HG02642 (cell line): ENCODE measurements at regions not wholly inside any gene's neighbourhood (a gene's known extent, or its start where the extent isn't known, plus 50 kb on each side); places are given as distances from the start of the nearest gene placed in this dataset.
"Not testable (repeated sequence)": the region's sequence is repeated elsewhere in the genome, so short reads cannot be mapped to it uniquely, and the experiment has no call there.

Experiments
- ATAC-seq: cut with Tn5 transposase; IDR thresholded peaks from one replicate; pipeline ENCODE4 v1.9.1; 2021; ENCODE audit warnings: mild to moderate bottlenecking; ENCODE audit not compliant: unreplicated experiment, poor library complexity

DNA sequence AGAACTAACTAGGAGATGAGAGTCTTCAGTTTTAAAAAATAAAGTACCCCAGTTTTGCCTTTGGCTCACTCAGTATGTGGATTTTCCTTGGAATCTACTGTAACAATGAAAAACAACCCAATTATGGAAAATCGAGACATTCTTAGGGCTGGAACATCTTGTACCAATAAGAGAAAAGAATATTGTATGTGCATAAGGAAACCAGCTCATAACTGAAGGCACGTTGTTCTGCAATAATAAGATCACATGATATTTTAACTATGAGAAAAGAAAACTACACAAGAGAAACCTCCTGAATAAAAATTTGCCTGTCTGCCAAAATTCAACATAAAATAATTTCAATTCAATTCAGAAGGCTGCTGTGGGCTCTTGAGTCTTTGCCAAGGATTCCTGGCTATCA lies 261.8 kb upstream of the EDNRA start:
- no peak for ATAC-seq

DNA sequence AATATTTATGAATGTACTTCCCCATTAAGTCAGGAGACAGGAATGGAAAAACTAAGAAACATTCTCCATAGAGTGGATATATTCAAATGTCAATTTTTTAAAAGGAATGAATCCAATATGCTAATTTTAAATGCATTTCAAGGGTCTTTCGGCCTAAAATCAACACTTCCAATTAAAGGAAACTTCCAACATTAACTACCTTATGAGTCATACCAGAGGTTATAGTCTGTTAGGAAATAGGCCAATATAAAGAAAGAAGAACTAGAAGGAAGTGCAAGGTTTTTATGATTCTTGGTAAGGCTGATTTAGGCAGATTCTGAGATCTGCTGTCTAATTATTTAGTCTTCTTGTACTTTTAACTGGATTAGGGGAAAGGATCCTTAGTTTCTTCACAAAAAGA lies 260.1 kb upstream of the EDNRA start:
- ATAC-seq: no peak

DNA sequence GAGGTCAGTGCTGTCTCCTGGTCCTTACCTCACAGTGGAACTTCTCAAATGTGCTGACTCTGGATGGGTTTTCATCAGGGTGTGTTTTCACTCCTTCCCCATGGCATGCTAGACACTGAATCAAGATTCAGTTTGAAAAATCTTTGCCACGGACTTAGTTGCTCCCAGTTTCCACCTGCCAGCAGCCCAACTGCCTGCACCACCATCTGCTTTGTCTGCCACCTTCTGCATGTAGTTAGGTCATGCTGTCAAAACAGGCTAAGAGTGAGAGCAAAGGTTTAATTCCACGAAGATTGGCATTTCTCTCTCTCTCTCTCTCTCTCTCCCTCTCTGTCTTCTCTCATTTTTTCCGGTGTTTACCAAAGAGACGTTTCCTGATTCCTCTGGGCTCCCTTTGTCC lies 258.0 kb upstream of the EDNRA start:
- no peak for ATAC-seq

DNA sequence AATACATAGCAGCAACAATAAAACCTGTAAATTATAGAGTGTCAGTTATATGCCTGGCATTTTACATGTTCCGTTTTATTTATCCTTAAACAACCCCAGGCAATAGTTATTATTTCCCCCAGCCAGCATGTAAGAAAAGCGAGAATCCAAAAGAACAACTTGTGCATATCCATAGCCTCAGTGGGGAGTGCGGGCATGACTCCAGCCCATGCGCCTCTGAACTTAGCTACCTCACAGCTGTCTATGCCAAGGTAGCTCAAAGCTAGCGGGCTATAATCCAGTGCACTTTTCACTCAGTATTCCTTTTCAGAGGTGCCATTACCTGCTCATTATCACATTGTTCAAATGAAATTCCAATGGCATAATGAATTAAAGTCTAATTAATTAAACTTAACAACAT lies 257.3 kb upstream of the EDNRA start:
- no peak for ATAC-seq

DNA sequence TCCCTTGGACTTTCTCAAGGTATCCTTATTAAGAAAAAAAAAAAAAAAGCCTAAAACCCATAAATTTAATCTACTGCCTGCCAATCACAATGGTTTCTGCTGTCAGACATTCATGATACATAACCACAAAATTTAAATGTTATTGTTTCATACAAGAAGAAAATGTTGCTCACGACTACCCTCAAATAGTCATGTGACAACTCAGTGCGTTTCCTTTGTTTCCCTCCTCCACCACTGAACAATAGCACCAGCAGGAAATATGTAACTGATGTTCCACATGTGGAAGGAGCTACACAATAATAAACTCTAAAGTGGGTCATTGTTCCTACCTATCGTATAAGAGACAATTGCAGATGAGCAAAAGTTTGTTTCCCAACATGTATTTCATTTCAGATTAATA lies 244.1 kb upstream of the EDNRA start:
- ATAC-seq: no peak

DNA sequence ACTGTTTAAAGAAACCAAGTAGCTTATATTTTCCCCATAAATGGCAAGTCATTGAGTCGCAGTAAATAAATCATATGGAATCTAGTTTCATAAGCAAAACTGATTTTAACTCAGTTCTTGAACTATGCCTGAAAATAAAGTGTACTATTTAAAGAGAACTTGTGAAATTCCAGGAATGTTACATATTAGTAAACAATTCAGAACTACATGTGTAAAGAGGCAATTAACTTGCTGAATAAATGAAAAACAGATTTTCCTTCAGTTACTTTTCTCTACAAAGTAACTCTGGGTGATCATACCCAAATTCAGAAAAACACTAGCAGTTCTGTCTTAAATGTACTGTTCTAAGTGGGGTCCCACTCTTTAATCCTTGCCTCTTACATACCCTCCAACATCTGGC lies 236.1 kb upstream of the EDNRA start:
- no peak for ATAC-seq

DNA sequence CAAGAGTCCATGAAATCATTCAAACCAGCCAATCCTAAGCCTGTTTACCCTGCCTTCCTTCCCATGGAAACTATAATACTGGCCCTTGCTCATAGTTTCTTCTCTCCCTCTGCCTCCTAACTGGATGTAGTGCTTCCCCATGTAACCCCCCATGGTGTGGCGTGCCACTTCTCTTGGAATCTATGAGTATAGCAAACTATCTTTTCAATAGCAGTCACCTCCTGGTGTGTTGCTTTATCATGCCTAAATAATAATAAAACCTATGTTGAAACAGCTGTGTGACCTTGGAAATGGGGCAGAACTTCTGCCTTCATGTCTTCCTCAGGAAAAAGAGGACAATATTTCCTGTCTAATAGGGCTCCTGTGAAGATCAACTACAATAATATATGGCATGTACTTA lies 234.8 kb upstream of the EDNRA start:
- no peak for ATAC-seq

DNA sequence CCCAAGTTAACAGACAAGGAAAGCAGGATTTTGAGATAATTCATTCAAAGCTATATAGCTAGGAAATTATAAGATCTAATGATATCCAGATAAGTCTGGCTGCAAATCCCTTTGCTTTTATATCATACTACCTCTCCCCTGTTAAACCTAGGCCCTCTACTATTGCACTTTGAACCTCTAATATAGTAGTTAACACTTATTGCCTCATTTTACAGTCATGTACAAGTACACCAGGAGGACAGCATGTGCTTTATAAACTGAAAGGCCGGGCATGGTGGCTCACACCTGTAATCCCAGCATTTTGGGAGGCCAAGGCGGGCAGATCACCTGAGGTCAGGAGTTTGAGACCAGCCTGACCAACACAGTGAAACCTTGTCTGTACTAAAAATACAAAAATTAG lies 234.4 kb upstream of the EDNRA start:
- not testable (repeated sequence) for ATAC-seq

DNA sequence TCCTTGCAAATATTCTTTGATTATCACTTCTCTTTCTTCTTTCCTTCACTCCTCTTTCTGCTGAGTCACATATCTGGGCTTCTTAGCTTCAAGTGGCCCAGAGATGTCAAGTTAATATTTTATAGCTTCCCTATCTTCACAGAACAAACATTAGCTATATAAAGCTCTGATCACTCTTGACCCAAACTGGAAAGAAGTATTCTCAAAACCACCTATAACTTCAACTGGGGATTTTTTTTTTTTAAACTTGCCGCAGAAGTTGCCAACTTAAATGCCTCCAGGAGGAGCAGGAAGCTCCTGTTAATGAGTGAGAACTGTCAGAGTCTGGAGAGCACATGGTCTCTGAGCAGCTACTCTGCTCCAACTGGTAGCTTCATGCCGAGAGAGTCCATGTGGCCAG lies 233.3 kb upstream of the EDNRA start:
- no peak for ATAC-seq

DNA sequence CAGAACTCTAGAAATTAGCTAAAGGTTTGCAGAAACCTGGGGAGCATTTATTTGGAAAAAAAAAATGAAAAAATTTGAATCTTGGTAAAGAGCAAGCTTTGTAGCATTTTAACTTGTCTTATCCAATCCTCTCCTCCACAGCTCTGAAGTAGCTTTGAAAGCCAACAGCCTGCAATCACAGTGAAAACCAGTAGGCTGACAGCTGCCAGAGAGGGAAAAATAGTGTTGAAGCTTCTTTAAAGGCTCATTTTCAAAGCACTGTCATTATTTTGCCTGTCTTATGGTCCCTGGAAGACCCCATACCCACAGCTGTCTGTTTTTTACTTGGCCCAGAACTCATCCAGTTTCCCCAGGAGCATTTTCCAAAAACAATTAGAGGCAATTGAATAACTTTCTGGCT lies 230.8 kb upstream of the EDNRA start:
- ATAC-seq: no peak

DNA sequence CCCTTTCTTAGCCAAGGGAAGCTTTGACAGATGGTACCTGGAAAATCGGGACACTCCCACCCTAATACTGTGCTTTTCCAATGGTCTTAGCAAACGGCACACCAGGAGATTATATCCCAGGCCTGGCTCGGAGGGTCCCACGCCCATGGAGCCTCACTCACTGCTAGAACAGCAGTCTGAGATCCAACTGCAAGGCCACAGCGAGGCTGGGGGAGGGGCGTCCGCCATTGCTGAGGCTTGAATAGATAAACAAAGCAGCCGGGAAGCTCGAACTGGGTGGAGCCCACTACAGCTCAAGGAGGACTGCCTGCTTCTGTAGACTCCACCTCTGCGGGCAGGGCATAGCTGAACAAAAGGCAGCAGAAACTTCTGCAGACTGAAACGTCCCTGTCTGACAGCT lies 225.6 kb upstream of the EDNRA start:
- ATAC-seq: not testable (repeated sequence)

DNA sequence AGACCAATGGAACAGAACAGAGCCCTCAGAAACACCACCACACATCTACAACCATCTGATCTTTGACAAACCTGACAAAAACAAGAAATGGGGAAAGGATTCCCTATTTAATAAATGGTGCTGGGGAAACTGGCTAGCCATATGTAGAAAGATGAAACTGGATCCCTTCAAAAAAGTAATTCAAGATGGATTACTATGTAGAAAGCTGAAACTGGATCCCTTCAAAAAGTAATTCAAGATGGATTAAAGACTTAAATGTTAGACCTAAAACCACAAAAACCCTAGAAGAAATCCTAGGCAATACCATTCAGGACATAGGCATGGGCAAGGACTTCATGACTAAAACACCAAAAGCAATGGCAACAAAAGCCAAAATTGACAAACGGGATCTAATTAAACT lies 221.6 kb upstream of the EDNRA start:
- ATAC-seq: not testable (repeated sequence)

DNA sequence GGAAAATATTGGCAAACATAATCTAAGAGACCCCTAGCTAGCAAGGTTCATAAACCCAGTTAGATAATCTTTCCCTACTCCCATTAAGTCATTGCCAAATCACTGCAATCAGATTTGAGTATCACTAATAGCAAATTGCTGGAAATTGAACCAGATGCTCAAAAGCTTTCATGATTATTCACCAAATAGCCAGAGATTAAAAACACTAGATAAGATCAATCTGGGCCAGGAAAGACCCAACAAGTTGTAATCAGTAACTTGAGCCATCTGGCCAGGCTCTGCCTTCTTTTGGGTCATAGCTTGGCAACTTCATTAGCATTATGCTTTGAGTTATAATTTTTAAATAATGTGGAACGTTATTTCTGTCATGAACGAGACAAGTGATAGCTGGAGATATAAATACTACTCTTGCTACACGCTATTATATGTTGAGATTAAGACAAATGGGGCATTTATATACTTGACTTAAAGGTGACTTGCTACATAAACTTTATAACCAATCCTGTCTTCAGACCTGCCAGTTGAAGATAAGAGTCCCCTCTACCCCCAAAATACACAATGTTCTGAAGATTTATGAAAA lies 196.6 kb upstream of the EDNRA start:
- no peak for ATAC-seq

DNA sequence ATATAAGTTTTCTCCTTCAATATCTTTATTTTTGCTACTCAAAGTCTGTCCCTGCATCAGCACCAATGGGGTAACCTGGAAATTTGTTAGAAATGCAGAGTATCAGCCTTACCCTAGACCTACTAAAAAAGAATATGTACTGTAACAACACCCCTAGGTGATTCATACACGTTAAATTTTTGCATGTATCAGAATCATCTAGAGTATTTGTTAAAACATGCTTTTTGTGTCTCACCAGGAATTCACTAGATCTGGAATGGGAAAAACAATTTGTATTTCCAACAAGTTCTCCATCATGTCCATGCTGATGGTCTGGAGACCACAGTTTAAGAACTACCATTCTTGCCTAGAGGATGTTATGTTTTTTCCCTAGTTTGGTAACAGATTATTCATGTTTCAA lies 196.0 kb upstream of the EDNRA start:
- no peak for ATAC-seq

DNA sequence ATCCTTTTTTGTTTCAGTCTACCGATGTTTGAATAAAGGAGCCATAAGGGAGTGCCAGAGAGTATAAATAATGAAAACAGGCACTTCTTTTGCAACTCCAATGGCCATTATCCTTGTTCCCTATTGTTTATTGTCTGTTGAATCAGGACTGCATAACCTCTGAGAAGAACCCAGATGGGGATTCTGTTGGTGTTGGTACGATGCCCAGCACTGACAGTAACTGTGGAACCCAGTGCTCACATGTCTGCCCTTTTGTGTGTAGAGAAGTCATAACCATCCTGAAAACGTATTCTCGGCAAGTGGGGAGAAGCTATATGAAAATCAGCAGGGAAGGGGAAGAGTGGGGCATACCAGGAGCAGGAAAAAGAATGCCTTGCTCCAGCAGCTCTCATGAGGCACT lies 195.1 kb upstream of the EDNRA start:
- ATAC-seq: no peak

DNA sequence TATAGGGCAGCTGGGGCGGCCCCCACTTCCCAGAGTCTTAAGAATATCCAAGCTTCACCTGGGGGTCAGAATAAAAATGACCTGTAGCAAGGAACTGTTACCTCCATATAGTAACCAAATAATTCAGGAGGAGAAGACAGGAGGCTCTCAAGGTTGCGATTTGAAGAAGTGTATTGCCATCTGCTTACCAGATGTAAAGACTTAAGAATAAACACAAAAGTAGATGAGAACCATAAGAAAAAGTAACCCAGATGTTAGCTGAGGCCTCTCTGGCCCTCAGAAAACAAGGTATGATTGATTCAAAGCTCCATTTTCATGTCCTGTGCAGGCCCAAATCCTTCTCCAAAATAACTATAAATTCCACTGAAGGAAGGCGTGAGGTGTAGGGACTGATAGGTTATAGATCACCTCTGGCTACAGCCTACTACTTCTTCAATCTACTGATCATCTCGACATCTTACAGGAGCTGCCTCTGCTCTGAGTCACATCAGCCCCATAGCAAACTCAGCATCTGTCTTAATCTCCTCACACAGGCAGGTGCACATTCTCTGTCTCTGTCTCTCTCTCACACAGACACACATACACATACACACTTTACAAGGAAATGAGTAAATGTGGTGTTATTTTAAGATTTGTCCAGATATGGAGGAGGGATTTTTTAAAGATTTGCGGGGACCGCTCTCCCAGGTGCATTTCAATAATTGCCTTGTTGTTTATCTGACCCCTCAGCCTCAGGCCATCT lies 193.9 kb upstream of the EDNRA start:
- ATAC-seq: no peak

DNA sequence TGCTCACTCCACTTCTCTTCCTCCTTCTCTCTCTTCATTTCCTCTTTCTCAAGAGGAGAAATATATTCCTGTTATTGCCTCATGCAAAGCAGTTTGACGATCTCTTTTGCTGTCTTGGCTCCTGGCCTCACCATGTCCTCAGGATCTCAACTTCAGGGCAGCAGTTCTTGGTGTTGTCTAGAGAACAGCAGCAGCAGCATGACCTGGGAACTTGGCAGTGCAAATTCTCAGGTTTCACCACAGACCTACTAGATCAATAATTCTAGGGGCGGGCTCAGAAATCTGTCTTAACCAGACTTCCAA lies 193.4 kb upstream of the EDNRA start:
- no peak for ATAC-seq

DNA sequence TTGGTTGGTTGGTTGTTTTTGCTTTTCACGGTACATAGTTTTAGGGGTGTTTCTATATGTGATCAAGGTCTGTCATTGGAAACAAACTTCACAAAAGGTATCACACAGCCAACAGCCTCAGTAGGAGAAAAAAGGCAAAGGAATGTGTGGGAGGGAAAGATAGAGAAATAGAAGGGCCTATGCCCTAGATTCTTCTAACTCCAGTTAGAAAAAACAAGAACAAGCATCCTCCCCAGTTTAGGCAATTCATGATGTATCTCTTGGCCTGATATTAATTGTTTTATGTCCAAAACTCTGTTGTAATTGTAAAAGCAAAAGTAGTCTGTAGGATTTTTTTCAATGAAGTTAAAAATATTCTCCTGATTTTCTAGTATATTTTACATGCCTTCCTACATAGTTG lies 192.4 kb upstream of the EDNRA start:
- ATAC-seq: no peak

DNA sequence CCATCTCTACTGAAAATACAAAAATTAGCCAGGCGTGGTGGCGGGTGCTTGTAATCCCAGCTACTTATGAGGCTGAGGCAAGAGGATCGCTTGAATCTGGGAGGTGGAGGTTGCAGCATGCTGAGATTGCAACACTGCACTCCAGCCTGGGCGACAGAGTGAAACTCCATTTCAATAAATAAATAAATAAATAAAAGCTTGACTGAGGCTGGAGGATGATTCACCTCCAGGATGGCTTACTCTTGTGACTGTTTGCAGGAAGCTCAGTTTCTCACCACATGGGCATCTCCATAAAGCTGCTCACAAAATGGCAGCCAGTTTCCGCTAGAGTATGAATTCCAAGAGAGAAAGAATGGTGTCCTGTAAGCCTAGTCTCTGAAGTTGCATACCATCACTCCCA lies 191.7 kb upstream of the EDNRA start:
- ATAC-seq: no peak

DNA sequence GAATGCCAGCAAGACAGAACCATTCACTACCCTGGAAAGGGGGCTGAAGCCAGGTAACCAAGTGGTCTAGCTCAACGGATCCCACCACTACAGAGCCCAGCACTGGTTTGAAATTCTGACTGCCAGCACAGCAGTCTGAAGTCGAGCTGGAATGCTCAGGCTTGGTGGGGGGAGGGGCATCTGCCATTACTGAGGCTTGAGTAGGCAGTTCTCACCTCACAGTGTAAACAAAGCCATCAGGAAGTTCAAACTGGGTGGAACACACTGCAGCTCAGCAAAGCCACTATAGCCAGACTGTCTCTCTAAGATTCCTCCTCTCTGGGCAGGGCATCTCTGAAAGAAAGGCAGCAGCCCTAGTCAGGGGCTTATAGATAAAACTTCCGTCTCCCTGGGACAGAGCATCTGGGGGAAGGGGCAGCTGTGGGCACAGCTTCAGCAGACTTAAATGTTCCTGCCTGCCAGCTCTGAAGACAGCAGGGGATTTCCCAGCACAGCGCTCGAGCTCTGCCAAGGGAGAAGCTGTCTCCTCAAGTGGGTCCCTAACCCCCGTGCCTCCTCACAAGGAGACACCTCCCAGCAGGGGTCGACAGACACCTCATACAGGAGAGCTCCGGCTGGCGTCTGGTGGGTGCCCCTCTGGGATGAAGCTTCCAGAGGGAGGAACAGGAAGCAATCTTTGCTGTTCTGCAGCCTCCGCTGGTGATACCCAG lies 188.1 kb upstream of the EDNRA start:
- ATAC-seq: not testable (repeated sequence)

DNA sequence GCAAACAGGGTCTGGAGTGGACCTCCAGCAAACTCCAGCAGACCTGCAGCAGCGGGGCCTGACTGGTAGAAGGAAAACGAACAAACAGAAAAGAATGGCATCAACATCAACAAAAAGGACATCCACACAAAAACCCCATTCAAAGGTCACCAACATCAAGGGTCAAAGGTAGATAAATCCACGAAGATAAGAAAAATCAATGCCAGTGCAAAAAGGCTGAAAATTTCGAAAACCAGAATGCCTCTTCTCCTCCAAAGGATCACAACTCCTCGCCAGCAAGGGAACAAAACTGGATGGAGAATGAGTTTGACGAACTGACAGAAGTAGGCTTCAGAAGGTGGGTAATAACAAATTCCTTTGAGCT lies 187.6 kb upstream of the EDNRA start:
- not testable (repeated sequence) for ATAC-seq

DNA sequence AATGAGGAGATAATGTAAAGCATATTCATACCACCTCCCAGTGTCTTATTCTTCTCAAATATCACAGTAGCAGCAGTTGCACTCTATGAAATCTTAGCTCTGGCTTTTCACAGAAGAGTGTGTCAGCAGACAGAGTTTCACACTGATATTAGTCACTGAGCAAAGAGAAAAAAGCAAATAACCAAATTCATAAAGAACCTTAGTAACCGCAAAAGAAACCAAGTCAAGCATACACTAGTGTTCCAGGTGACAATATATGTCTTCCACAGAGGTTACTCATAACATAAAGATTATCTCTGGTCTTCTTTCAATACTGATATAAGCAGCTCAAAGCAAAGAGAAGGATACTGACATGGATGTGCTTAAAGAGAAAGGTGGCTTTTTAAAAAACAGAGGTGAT lies 181.7 kb upstream of the EDNRA start:
- no peak for ATAC-seq
